Body of pancreas (tissue), 4 donors: ENCODE measurements at regions not wholly inside any gene's neighbourhood (a gene's known extent, or its start where the extent isn't known, plus 50 kb on each side); places are given as distances from the start of the nearest gene placed in this dataset.

Source experiments
- ATAC-seq: fragments of 150-250 bp; one replicate; pipeline ENCODE4 v1.9.1; 2016
- DNase-seq, 4 donors: peaks; one replicate each; pipeline ENCODE4 v3.0.0-alpha.2; 2019
- H3K27ac ChIP-seq, 4 donors: fragments of 200-600 bp; sonication (generic); 1 replicate in 3 of 4; 2 replicates in 1 of 4; pipeline versions ENCODE4 v1.5.1 to v1.6.1; 2016 to 2019; ENCODE audit warnings: mild to moderate bottlenecking in 1 of 4, mixed read lengths in 1 of 4, moderate library complexity in 1 of 4
- H3K27me3 ChIP-seq, 2 donors: fragments of 200-600 bp; sonication (generic); one replicate each; pipeline ENCODE4 v1.6.0; 2016; ENCODE audit warnings: mild to moderate bottlenecking in 1 of 2
- H3K36me3 ChIP-seq, 2 donors: fragments of 200-600 bp; sonication (generic); replicated peaks in 1 of 2; 2 replicates each; pipeline ENCODE4 v1.5.1; 2016; ENCODE audit warnings: low read depth in 2 of 2; ENCODE audit not compliant: insufficient read depth in 1 of 2
- H3K4me1 ChIP-seq: fragments of 200-600 bp; sonication (generic); one replicate; pipeline ENCODE4 v1.6.0; 2016
- H3K4me3 ChIP-seq, 2 donors: fragments of 200-600 bp; sonication (generic); 1 replicate in 1 of 2; 2 replicates in 1 of 2; pipeline ENCODE4 v1.5.1; 2016 to 2019
- H3K9me3 ChIP-seq, 3 donors: fragments of 200-600 bp; sonication (generic); 1 replicate in 2 of 3; 2 replicates in 1 of 3; pipeline ENCODE4 v1.5.1; 2016
- CTCF ChIP-seq, 7 experiments: fragments of 450-650 bp in 4 of 7; fragments of 200-600 bp in 3 of 7; sonication (generic) in 3 of 7; IDR thresholded peaks; one replicate each; pipeline ENCODE4 v1.5.1; 2016 to 2019; ENCODE audit warnings: antibody characterized with exemption in 7 of 7
- POLR2A ChIP-seq, 3 donors: fragments of 450-650 bp; IDR thresholded peaks; one replicate each; pipeline ENCODE4 v1.6.1; 2016; ENCODE audit warnings: antibody characterized with exemption in 3 of 3, mild to moderate bottlenecking in 2 of 3
- WGBS, 2 donors: methylation state at CpG; one replicate each; pipeline ENCODE4 v1.1.5; 2017; 5-methylcytosine and 5-hydroxymethylcytosine counted together
- intact Hi-C: fragments of 100-400 bp; cut with DNase I; formaldehyde crosslinking; loops from one replicate; pipeline ENCODE4 v1.15.1; 2023

GRCh38 chr18:45522371-45522770 lies 92.9 kb upstream of the SLC14A2 start:
- no peak overlapping the region for H3K27ac ChIP-seq
- no peak for ATAC-seq
- peaks cover 2% of the 10 kb centered on the region for H3K4me1 ChIP-seq
- H3K9me3 ChIP-seq = no peaks in the 10 kb centered on the region
- TF ChIP-seq CTCF (IDR thresholded peaks at IDR 0.05) = no peak
- no peak for TF ChIP-seq POLR2A (IDR thresholded peaks at IDR 0.05)
- H3K27me3 ChIP-seq = no peaks in the 10 kb centered on the region
- no peaks in the 10 kb centered on the region for H3K36me3 ChIP-seq
- DNase-seq = no peak
- intact Hi-C loops = no loop called here
- WGBS, 2 donors = 81 to 82% methylated on average over 4 to 8 of the region's 8 CpGs
- no peak overlapping the region for H3K4me3 ChIP-seq

GRCh38 chr18:45525301-45525700 lies 90.0 kb upstream of the SLC14A2 start:
- Histone ChIP-seq H3K36me3 (no peaks in the 10 kb centered on the region), H3K4me3 (no peak overlapping the region), H3K4me1 (no peaks in the 10 kb centered on the region), H3K27me3 (no peaks in the 10 kb centered on the region), H3K9me3 (no peaks in the 10 kb centered on the region), H3K27ac (no peak overlapping the region)
- no peak for DNase-seq
- intact Hi-C loops = no loop called here
- no peak for ATAC-seq
- TF ChIP-seq POLR2A (IDR thresholded peaks at IDR 0.05) = no peak
- TF ChIP-seq CTCF (IDR thresholded peaks at IDR 0.05) = no peak

- WGBS, 2 donors = 62 to 64% methylated on average over 3 of the region's 3 CpGs
- intact Hi-C loops = no loop called here
- Histone ChIP-seq H3K4me3 (no peak overlapping the region), H3K4me1 (no peaks in the 10 kb centered on the region), H3K36me3 (no peaks in the 10 kb centered on the region), H3K9me3 (no peaks in the 10 kb centered on the region), H3K27ac (no peak overlapping the region), H3K27me3 (no peaks in the 10 kb centered on the region)
- ATAC-seq = no peak
- peak in 1 of 4 donors; percentile 3 for DNase-seq
- no peak for TF ChIP-seq CTCF (IDR thresholded peaks at IDR 0.05)
- no peak for TF ChIP-seq POLR2A (IDR thresholded peaks at IDR 0.05)
These were observed 89.0 kb upstream of the SLC14A2 start for GRCh38 chr18:45526114-45526841.

GRCh38 chr18:45527891-45528290 lies 87.4 kb upstream of the SLC14A2 start:
- no peak overlapping the region for H3K4me3 ChIP-seq
- no peaks in the 10 kb centered on the region for H3K27me3 ChIP-seq
- no peak overlapping the region for H3K27ac ChIP-seq
- H3K4me1 ChIP-seq = no peaks in the 10 kb centered on the region
- H3K9me3 ChIP-seq = no peaks in the 10 kb centered on the region
- 55 to 57% methylated on average over 5 of the region's 5 CpGs for WGBS, 2 donors
- no peak for ATAC-seq
- TF ChIP-seq CTCF (IDR thresholded peaks at IDR 0.05) = no peak
- no peak for DNase-seq
- intact Hi-C loops = no loop called here
- H3K36me3 ChIP-seq = no peaks in the 10 kb centered on the region

GRCh38 chr18:45528712-45529336 lies 86.5 kb upstream of the SLC14A2 start:
- H3K4me1 ChIP-seq = no peaks in the 10 kb centered on the region
- H3K27me3 ChIP-seq = no peaks in the 10 kb centered on the region
- TF ChIP-seq POLR2A (IDR thresholded peaks at IDR 0.05) = no peak
- no peak for TF ChIP-seq CTCF (IDR thresholded peaks at IDR 0.05)
- H3K9me3 ChIP-seq = no peaks in the 10 kb centered on the region
- 58 to 61% methylated on average over 2 of the region's 2 CpGs for WGBS, 2 donors
- intact Hi-C loops = no loop called here
- no peak for DNase-seq
- H3K27ac ChIP-seq = no peak overlapping the region
- no peak for ATAC-seq
- no peak overlapping the region for H3K4me3 ChIP-seq
- no peaks in the 10 kb centered on the region for H3K36me3 ChIP-seq
